ENCODE measurements at regions not wholly inside any gene's neighbourhood (a gene's known extent, or its start where the extent isn't known, plus 50 kb on each side); places are given as distances from the start of the nearest gene placed in this dataset.

GRCh38 chr15:85988741-85989140 lies 90.9 kb upstream of the AGBL1 start:
- TF ChIP-seq POLR2A (IDR thresholded peaks at IDR 0.05; ENCODE audit: low read length), result no peak
- TF ChIP-seq GATA1 (IDR thresholded peaks at IDR 0.05; ENCODE audit: low read depth, low read length), result no peak

Data from erythroblast (primary cell).